Transverse colon (tissue), 4 donors: ENCODE measurements at regions not wholly inside any gene's neighbourhood (a gene's known extent, or its start where the extent isn't known, plus 50 kb on each side); places are given as distances from the start of the nearest gene placed in this dataset.

Experiments used
- DNase-seq: peaks from one replicate; pipeline ENCODE4 v3.0.0-alpha.2; 2019
- H3K27ac ChIP-seq, 4 donors: fragments of 200-600 bp; sonication (generic); 2 replicates each; pipeline ENCODE4 v1.5.1; 2016 to 2018; ENCODE audit warnings: inconsistent platforms in 4 of 4
- H3K27me3 ChIP-seq: fragments of 200-600 bp; sonication (generic); 2 replicates; pipeline ENCODE4 v1.5.1; 2017; ENCODE audit warnings: inconsistent platforms
- H3K36me3 ChIP-seq, 4 donors: fragments of 200-600 bp; sonication (generic); 2 replicates each; pipeline ENCODE4 v1.5.1; 2017 to 2019; ENCODE audit warnings: inconsistent platforms in 4 of 4
- H3K4me1 ChIP-seq, 4 donors: fragments of 200-600 bp; sonication (generic); 2 replicates each; pipeline ENCODE4 v1.5.1; 2017 to 2020; ENCODE audit warnings: inconsistent platforms in 4 of 4
- H3K4me3 ChIP-seq, 4 donors: fragments of 200-600 bp; sonication (generic); 1 replicate in 1 of 4; 2 replicates in 3 of 4; pipeline versions ENCODE4 v1.5.1 to v1.6.1; 2017 to 2019; ENCODE audit warnings: inconsistent platforms in 4 of 4
- H3K9me3 ChIP-seq, 2 donors: fragments of 200-600 bp; sonication (generic); 2 replicates each; pipeline ENCODE4 v1.5.1; 2017 to 2019; ENCODE audit warnings: inconsistent platforms in 2 of 2
- EP300 ChIP-seq: sonication (generic); formaldehyde crosslinking; IDR thresholded peaks from one replicate; pipeline ENCODE4 v1.6.1; 2017; ENCODE audit warnings: antibody characterized with exemption, low read depth
- POLR2A ChIP-seq: fragments of 450-650 bp; IDR thresholded peaks from one replicate; pipeline ENCODE4 v1.6.1; 2016; ENCODE audit warnings: antibody characterized with exemption, mild to moderate bottlenecking, moderate library complexity
- POLR2AphosphoS5 ChIP-seq, 3 donors: sonication (generic); formaldehyde crosslinking; IDR thresholded peaks; one replicate each; pipeline ENCODE4 v1.6.1; 2016; ENCODE audit warnings: antibody characterized with exemption in 3 of 3
- WGBS, 2 donors: methylation state at CpG; one replicate each; pipeline ENCODE4 v1.1.5; 2018; ENCODE audit warnings: low coverage in 1 of 2; 5-methylcytosine and 5-hydroxymethylcytosine counted together
- in situ Hi-C, 4 donors: fragments of 200-750 bp; cut with MboI; loops; one replicate each; pipeline versions ENCODE4 v1.15.0 to v1.15.1; 2017; ENCODE audit warnings: low sequenced_read_pairs in 3 of 4, low pct_ligation_motif_present in 1 of 4, low pct_unique_long_range_greater_than_20kb in 1 of 4
- intact Hi-C: fragments of 100-400 bp; cut with DNase I; formaldehyde crosslinking; loops from one replicate; pipeline ENCODE4 v1.15.1; 2023; ENCODE audit warnings: low total_unique reads
- TF ChIP-seq, protein P1 (sequence below), 5 experiments: fragments of 200-600 bp in 3 of 5; fragments of 450-650 bp in 2 of 5; sonication (generic) in 3 of 5; IDR thresholded peaks; 1 replicate in 2 of 5; 2 replicates in 3 of 5; pipeline ENCODE4 v1.5.1; 2016 to 2017; ENCODE audit warnings: antibody characterized with exemption in 5 of 5, inconsistent platforms in 3 of 5, mild to moderate bottlenecking in 2 of 5, moderate library complexity in 1 of 5

DNA sequence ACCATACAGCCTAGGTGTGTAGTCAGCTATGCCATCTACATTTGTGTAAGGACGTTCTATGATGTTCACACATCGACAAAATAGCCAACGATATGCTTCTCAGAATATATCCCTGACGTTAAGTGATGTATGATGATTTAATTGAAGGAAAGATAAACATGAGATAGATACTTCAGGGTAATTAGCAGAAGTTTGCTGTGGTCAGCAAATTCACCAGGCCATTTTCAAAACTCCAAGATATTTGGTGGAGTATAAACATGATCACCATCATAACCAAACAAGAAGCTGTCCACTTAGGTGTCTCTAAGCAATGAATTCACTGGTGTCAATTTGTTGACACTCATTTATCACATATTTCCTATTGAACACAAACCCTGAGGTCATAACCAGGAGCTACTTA lies 885.6 kb upstream of the NR2F2 start:
- no peaks in the 10 kb centered on the region for H3K9me3 ChIP-seq
- no peak overlapping the region for H3K4me3 ChIP-seq
- no peak overlapping the region for H3K27ac ChIP-seq
- in situ Hi-C loops = no loop called here
- WGBS, 2 donors = 73 to 87% methylated on average over 4 of the region's 4 CpGs
- no peaks in the 10 kb centered on the region for H3K36me3 ChIP-seq
- intact Hi-C loops = no loop called here
- TF ChIP-seq, protein P1, sequence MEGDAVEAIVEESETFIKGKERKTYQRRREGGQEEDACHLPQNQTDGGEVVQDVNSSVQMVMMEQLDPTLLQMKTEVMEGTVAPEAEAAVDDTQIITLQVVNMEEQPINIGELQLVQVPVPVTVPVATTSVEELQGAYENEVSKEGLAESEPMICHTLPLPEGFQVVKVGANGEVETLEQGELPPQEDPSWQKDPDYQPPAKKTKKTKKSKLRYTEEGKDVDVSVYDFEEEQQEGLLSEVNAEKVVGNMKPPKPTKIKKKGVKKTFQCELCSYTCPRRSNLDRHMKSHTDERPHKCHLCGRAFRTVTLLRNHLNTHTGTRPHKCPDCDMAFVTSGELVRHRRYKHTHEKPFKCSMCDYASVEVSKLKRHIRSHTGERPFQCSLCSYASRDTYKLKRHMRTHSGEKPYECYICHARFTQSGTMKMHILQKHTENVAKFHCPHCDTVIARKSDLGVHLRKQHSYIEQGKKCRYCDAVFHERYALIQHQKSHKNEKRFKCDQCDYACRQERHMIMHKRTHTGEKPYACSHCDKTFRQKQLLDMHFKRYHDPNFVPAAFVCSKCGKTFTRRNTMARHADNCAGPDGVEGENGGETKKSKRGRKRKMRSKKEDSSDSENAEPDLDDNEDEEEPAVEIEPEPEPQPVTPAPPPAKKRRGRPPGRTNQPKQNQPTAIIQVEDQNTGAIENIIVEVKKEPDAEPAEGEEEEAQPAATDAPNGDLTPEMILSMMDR (IDR thresholded peaks at IDR 0.05) = no peak
- TF ChIP-seq POLR2A = no peak
- TF ChIP-seq EP300 = no peak
- no peak for TF ChIP-seq POLR2AphosphoS5 (IDR thresholded peaks at IDR 0.05)
- no peaks in the 10 kb centered on the region for H3K27me3 ChIP-seq
- DNase-seq = no peak
- H3K4me1 ChIP-seq = no peaks in the 10 kb centered on the region

DNA sequence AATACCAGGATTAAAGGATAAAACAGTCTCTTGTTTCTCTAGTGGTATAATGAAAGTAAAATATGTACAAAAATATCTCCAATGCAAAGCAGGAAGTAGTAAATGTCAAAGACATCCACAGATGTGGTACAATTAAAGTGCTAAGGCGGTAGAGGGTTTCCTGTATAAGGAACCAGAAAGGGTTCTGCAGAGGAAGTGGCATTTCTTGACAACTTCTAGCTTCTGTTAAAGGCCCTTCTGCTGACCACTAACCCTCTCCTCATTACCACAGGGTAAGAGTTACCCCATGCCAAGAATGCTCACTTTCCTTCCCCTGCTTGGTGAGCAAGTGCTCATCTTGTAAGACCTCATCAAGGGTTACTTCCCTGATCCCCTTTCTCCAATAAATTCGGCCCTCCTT lies 883.6 kb upstream of the NR2F2 start:
- Histone ChIP-seq H3K36me3 (no peaks in the 10 kb centered on the region), H3K4me1 (no peaks in the 10 kb centered on the region), H3K27ac (no peak overlapping the region), H3K27me3 (no peaks in the 10 kb centered on the region), H3K9me3 (no peaks in the 10 kb centered on the region), H3K4me3 (no peak overlapping the region)
- no peak for TF ChIP-seq POLR2A
- TF ChIP-seq EP300 = no peak
- TF ChIP-seq POLR2AphosphoS5 (IDR thresholded peaks at IDR 0.05) = no peak
- TF ChIP-seq, protein P1 (IDR thresholded peaks at IDR 0.05) = no peak
- 24 to 34% methylated on average over 2 of the region's 2 CpGs for WGBS, 2 donors
- in situ Hi-C loops (no loop called here), intact Hi-C loops (no loop called here)
- no peak for DNase-seq

DNA sequence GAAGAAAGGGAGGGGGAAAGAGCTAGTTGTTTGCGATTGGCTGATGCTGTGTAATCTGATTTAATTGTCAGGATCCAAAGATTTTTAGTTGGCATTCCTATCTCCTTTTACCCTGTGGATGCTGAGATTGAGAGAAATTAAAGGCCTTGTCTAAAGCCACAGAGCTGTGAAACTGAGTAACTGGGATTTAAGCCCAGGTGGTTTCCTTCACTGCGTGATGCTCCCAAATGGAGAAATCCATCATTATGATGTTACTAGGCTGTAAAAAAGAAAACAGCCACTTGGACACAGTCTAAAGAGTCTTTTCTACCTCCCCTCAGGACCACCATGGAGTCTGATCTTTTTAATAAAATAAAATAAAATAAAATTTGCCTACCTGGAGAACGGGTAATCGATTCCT lies 883.0 kb upstream of the NR2F2 start:
- WGBS, 2 donors = 85 to 91% methylated on average over 3 to 4 of the region's 4 CpGs
- TF ChIP-seq POLR2A (no peak), POLR2AphosphoS5 (IDR thresholded peaks at IDR 0.05) (no peak), EP300 (no peak)
- TF ChIP-seq, protein P1 (IDR thresholded peaks at IDR 0.05) = no peak
- H3K4me1 ChIP-seq = no peaks in the 10 kb centered on the region
- in situ Hi-C loops (no loop called here), intact Hi-C loops (no loop called here)
- no peak overlapping the region for H3K4me3 ChIP-seq
- DNase-seq = no peak
- H3K27ac ChIP-seq = no peak overlapping the region
- H3K9me3 ChIP-seq = no peaks in the 10 kb centered on the region
- H3K27me3 ChIP-seq = no peaks in the 10 kb centered on the region
- no peaks in the 10 kb centered on the region for H3K36me3 ChIP-seq

DNA sequence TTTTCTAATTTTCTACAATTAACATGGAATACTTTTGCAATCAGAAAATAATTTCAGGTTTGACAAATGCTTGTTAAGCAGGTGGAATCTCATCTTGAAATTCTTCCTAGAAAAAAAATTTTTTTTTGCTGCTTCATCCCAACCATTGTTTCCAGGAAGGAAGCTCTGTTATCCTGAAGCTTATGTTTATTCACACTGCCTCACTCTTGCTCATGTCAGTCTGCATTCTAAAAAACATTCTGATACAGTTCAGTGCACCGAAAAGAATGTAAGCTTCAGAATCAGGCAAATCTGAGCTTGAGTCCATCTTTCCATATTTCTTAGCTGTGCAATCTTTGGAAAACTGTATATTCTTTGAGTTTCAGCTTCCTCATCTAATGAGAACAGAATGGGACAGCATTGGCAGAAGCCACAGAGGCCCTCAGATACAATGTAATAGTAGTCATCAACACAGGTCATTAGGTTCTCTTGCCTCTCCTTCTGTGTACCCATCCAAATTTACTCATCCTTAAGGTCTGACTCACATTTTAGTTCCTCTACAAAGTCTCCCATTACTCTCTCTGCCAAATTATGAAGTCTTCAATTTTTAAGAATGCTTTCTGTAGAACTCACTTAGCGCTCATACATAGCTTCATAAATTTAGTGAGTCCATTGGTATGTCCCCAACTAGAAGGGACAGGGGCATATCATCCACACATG lies 881.8 kb upstream of the NR2F2 start:
- WGBS, 2 donors = 86% methylated on average over 2 of the region's 2 CpGs
- Histone ChIP-seq H3K4me1 (no peaks in the 10 kb centered on the region), H3K9me3 (no peaks in the 10 kb centered on the region), H3K4me3 (no peak overlapping the region), H3K27me3 (no peaks in the 10 kb centered on the region), H3K27ac (no peak overlapping the region), H3K36me3 (no peaks in the 10 kb centered on the region)
- no peak for DNase-seq
- in situ Hi-C loops (no loop called here), intact Hi-C loops (no loop called here)
- TF ChIP-seq, protein P1 (IDR thresholded peaks at IDR 0.05) = no peak
- TF ChIP-seq POLR2AphosphoS5 (IDR thresholded peaks at IDR 0.05) (no peak), POLR2A (no peak), EP300 (no peak)
